HCT116 (cell line): ENCODE measurements at regions not wholly inside any gene's neighbourhood (a gene's known extent, or its start where the extent isn't known, plus 50 kb on each side); places are given as distances from the start of the nearest gene placed in this dataset.

Experiments
- ATAC-seq: fragments of 200-7000 bp; cut with Tn5 transposase; 2 replicates; pipeline ENCODE4 v1.9.1; 2020; ENCODE audit warnings: mild to moderate bottlenecking, moderate library complexity
- BruUV-seq: library from RNA; stranded (reverse); fragments of 400-500 nt; replicated peaks from 2 replicates; lab custom pipeline; 2021; lab: Mats Ljungman, UMichigan
- CTCF ChIA-PET: fragments of 300-600 bp; sonication (Branson Sonifier 250); formaldehyde crosslinking; loops from one replicate; lab custom pipeline; 2021; ENCODE audit warnings: antibody characterized with exemption; lab: Charles Lee
- POLR2A ChIA-PET: fragments of 300-600, 350-600 bp; sonication (Branson Sonifier 250); formaldehyde crosslinking; loops from one replicate; lab custom pipeline; 2021; ENCODE audit warnings: antibody characterized with exemption; lab: Charles Lee
- RAD21 ChIA-PET, 2 experiments: fragments of 300-600 bp; sonication (Branson Sonifier 250); formaldehyde crosslinking; loops; one replicate each; lab custom pipeline; 2023; ENCODE audit warnings: low total read pairs in 2 of 2; ENCODE audit not compliant: uncharacterized antibody in 2 of 2, unreplicated experiment in 2 of 2, low non-redundant PET in 1 of 2; lab: Charles Lee
- DNase-seq: peaks from one replicate; pipeline ENCODE4 v3.0.0-alpha.2; 2010; ENCODE audit warnings: low read depth, low spot score
- H2AFZ ChIP-seq: fragments of 200-600 bp; shearing (Covaris generic), sonication (generic); 2 replicates; pipeline ENCODE4 v1.6.1; 2017; ENCODE audit warnings: low read depth, mixed run types, mixed read lengths, antibody characterized with exemption, low read length; ENCODE audit not compliant: poor library complexity, severe bottlenecking
- H3K27ac ChIP-seq: 2 replicates; pipeline ENCODE4 v1.5.1; 2012; ENCODE audit warnings: low read depth, low read length
- H3K27me3 ChIP-seq: fragments of 200-600 bp; sonication (generic); 2 replicates; pipeline ENCODE4 v1.6.1; 2016; ENCODE audit warnings: mixed run types, low read length, mixed read lengths; ENCODE audit not compliant: insufficient read depth
- H3K36me3 ChIP-seq, 2 experiments: fragments of 200-500 bp in 1 of 2; fragments of 200-600 bp in 1 of 2; sonication (Bioruptor generic) in 1 of 2; sonication (generic) in 1 of 2; 2 replicates each; pipeline versions ENCODE4 v1.5.1 to v1.6.1; 2014 to 2016; ENCODE audit warnings: low read length in 2 of 2, inconsistent platforms in 1 of 2, mixed read lengths in 1 of 2, mixed run types in 1 of 2; ENCODE audit not compliant: insufficient read depth in 2 of 2, control insufficient read depth in 1 of 2
- H3K4me1 ChIP-seq, 2 experiments: fragments of 200-600 bp in 1 of 2; sonication (generic) in 1 of 2; 2 replicates each; pipeline versions ENCODE4 v1.5.1 to v1.6.1; 2012 to 2017; ENCODE audit warnings: low read length in 2 of 2, inconsistent platforms in 1 of 2, mild to moderate bottlenecking in 1 of 2, mixed read lengths in 1 of 2, mixed run types in 1 of 2, moderate library complexity in 1 of 2; ENCODE audit not compliant: insufficient read depth in 2 of 2, control insufficient read depth in 1 of 2
- H3K4me2 ChIP-seq: fragments of 200-600 bp; sonication (generic); 2 replicates; pipeline ENCODE4 v1.6.1; 2017; ENCODE audit warnings: mixed run types, low read length, mixed read lengths
- H3K4me3 ChIP-seq, 2 experiments: fragments of 200-600 bp in 1 of 2; sonication (generic) in 1 of 2; replicated peaks in 1 of 2; 2 replicates each; pipeline ENCODE4 v1.5.1; 2011 to 2016; ENCODE audit warnings: low read length in 2 of 2, control low read depth in 1 of 2, low read depth in 1 of 2, mild to moderate bottlenecking in 1 of 2, mixed read lengths in 1 of 2, mixed run types in 1 of 2
- H3K79me2 ChIP-seq: fragments of 200-600 bp; sonication (generic); 2 replicates; pipeline ENCODE4 v1.6.1; 2017; ENCODE audit warnings: mild to moderate bottlenecking, mixed run types, low read length, moderate library complexity, mixed read lengths; ENCODE audit not compliant: insufficient read depth
- H3K9ac ChIP-seq: fragments of 200-600 bp; sonication (generic); 2 replicates; pipeline ENCODE4 v1.6.1; 2016; ENCODE audit warnings: low read length, mixed read lengths
- H3K9me2 ChIP-seq: fragments of 200-600 bp; sonication (generic), shearing (Covaris generic); 2 replicates; pipeline ENCODE4 v1.6.1; 2017; ENCODE audit warnings: mixed run types, mild to moderate bottlenecking, moderate library complexity; ENCODE audit not compliant: insufficient read depth
- H3K9me3 ChIP-seq, 2 experiments: fragments of 200-500 bp in 1 of 2; fragments of 200-600 bp in 1 of 2; sonication (Bioruptor generic) in 1 of 2; sonication (generic) in 1 of 2; 2 replicates each; pipeline ENCODE4 v1.6.1; 2014 to 2017; ENCODE audit warnings: low read length in 2 of 2, mixed read lengths in 2 of 2, inconsistent platforms in 1 of 2, low read depth in 1 of 2, mild to moderate bottlenecking in 1 of 2, mixed run types in 1 of 2, moderate library complexity in 1 of 2; ENCODE audit not compliant: control insufficient read depth in 1 of 2, insufficient read depth in 1 of 2
- H4K20me1 ChIP-seq: fragments of 200-600 bp; sonication (generic), shearing (Covaris generic); 2 replicates; pipeline ENCODE4 v1.6.1; 2017; ENCODE audit warnings: mixed run types, mild to moderate bottlenecking, moderate library complexity; ENCODE audit not compliant: insufficient read depth
- ELF1 ChIP-seq: IDR thresholded peaks from 2 replicates; pipeline ENCODE4 v1.6.1; 2012; ENCODE audit warnings: low read depth, borderline replicate concordance
- EZH2 ChIP-seq: fragments of 200-600 bp; sonication (generic); IDR thresholded peaks from 2 replicates; pipeline ENCODE4 v1.6.1; 2017; ENCODE audit warnings: antibody characterized with exemption, mixed run types
- JUND ChIP-seq: IDR thresholded peaks from 2 replicates; pipeline ENCODE4 v1.6.1; 2012
- MAX ChIP-seq: IDR thresholded peaks from 2 replicates; pipeline ENCODE4 v1.6.1; 2012
- SIN3A ChIP-seq: IDR thresholded peaks from 2 replicates; pipeline ENCODE4 v1.6.1; 2012; ENCODE audit warnings: low read depth
- SP1 ChIP-seq: IDR thresholded peaks from 2 replicates; pipeline ENCODE4 v1.6.1; 2012; ENCODE audit warnings: low read depth
- TCF7L2 ChIP-seq: IDR thresholded peaks from 2 replicates; pipeline ENCODE4 v1.7.0; 2011; ENCODE audit warnings: borderline replicate concordance, inconsistent platforms; ENCODE audit not compliant: insufficient read depth, insufficient read length; ENCODE audit errors: extremely low read depth
- YY1 ChIP-seq: IDR thresholded peaks from 2 replicates; pipeline ENCODE4 v1.6.1; 2011; ENCODE audit warnings: low read length, low read depth, moderate library complexity, mild to moderate bottlenecking; ENCODE audit not compliant: insufficient replicate concordance; ENCODE audit errors: extremely low read depth
- intact Hi-C: fragments of 100-400 bp; cut with micrococcal nuclease; formaldehyde crosslinking; loops from 2 replicates; pipeline ENCODE4 v1.10.0; 2022
- TF ChIP-seq, protein P1 (sequence below): IDR thresholded peaks from 2 replicates; pipeline ENCODE4 v1.6.1; 2012
- TF ChIP-seq, protein P2 (sequence below), 3 experiments: fragments of 200-600 bp in 1 of 3; sonication (generic) in 1 of 3; IDR thresholded peaks in 2 of 3; conservative IDR thresholded peaks in 1 of 3; 2 replicates each; pipeline ENCODE4 v1.5.1; 2012 to 2017; ENCODE audit warnings: low read depth in 2 of 3, low read length in 2 of 3, antibody characterized with exemption in 1 of 3, borderline replicate concordance in 1 of 3, control low read depth in 1 of 3, mild to moderate bottlenecking in 1 of 3, mixed read lengths in 1 of 3, mixed run types in 1 of 3, moderate library complexity in 1 of 3; ENCODE audit not compliant: insufficient read depth in 1 of 3

DNA sequence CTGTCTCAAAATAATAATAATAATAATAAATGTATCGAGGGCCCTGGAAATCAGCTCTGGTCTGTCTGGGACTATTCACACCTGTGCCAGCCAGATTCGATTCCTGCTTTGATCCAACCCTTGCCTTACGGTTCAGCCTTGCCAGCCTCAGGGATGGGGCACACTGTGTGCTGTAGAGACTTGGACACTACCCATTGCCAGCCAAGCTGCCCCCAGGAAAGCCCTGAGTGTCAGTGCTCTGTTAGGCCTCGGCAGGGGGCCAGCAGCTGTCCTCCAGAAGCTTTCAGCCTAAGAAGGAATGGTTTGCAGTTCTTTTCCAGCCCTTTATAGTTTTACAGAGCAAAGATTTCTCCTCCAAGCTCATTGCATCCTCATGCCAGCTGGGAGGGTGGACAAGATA, 96.2 kb upstream of the RUNX3 start:
- Histone ChIP-seq H3K27ac (no peak overlapping the region), H3K9me3 (no peaks in the 10 kb centered on the region), H2AFZ (no peak overlapping the region), H3K4me1 (peaks cover 12 to 31% of the 10 kb centered on the region in 2 experiments), H3K9me2 (no peaks in the 10 kb centered on the region), H4K20me1 (no peaks in the 10 kb centered on the region), H3K4me2 (no peak overlapping the region), H3K4me3 (no peak overlapping the region)
- CTCF ChIA-PET = interaction anchor here (1.1 kb wide), 1 partner anchor 9 kb away, joined by 3 read pairs; no protein-coding TSS in a partner anchor
- DNase-seq (no peak), ATAC-seq (no peak)
- intact Hi-C loops = no loop called here
- no TSS peak for BruUV-seq
- RAD21 ChIA-PET = no interaction called here
- no peak for TF ChIP-seq TCF7L2
- TF ChIP-seq SIN3A = no peak
- no peak for TF ChIP-seq MAX
- TF ChIP-seq, protein P1, sequence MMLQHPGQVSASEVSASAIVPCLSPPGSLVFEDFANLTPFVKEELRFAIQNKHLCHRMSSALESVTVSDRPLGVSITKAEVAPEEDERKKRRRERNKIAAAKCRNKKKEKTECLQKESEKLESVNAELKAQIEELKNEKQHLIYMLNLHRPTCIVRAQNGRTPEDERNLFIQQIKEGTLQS = no peak
- TF ChIP-seq ELF1 = no peak
- no peak for TF ChIP-seq JUND
- TF ChIP-seq SP1 = no peak
- TF ChIP-seq, protein P2, sequence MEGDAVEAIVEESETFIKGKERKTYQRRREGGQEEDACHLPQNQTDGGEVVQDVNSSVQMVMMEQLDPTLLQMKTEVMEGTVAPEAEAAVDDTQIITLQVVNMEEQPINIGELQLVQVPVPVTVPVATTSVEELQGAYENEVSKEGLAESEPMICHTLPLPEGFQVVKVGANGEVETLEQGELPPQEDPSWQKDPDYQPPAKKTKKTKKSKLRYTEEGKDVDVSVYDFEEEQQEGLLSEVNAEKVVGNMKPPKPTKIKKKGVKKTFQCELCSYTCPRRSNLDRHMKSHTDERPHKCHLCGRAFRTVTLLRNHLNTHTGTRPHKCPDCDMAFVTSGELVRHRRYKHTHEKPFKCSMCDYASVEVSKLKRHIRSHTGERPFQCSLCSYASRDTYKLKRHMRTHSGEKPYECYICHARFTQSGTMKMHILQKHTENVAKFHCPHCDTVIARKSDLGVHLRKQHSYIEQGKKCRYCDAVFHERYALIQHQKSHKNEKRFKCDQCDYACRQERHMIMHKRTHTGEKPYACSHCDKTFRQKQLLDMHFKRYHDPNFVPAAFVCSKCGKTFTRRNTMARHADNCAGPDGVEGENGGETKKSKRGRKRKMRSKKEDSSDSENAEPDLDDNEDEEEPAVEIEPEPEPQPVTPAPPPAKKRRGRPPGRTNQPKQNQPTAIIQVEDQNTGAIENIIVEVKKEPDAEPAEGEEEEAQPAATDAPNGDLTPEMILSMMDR (IDR thresholded peaks at IDR 0.05 in 2 of 3, conservative IDR thresholded peaks at IDR 0.05 in 1 of 3; ENCODE audit: borderline replicate concordance in 1 of 3, insufficient read depth in 1 of 3, low read depth in 2 of 3, low read length in 2 of 3) = no peak
- no peak for TF ChIP-seq YY1
- no peak for TF ChIP-seq EZH2
- TF ChIP-seq, all 23 proteins: peak for 0
- Histone ChIP-seq H3K9ac (no peak overlapping the region), H3K27me3 (no peaks in the 10 kb centered on the region), H3K36me3 (no peaks in the 10 kb centered on the region), H3K79me2 (no peaks in the 10 kb centered on the region)
- POLR2A ChIA-PET = no interaction called here
